Stimulated activated CD4-positive, alpha-beta T cell treated with anti-CD3 and anti-CD28 coated beads, Interleukin-4, amount 100 ng/mL, for 48 hours (primary cell): ENCODE measurements at regions not wholly inside any gene's neighbourhood (a gene's known extent, or its start where the extent isn't known, plus 50 kb on each side); places are given as distances from the start of the nearest gene placed in this dataset.
"Not testable (repeated sequence)": the region's sequence is repeated elsewhere in the genome, so short reads cannot be mapped to it uniquely, and the experiment has no call there.

Experiments
- DNase-seq, 2 donors: peaks; one replicate each; pipeline ENCODE4 v3.0.0-alpha.2; 2020; ENCODE audit warnings: low read depth in 2 of 2

GRCh38 chr4:3365326-3365725, 72.5 kb downstream of the RGS12 start:
- DNase-seq, result no peak

- DNase-seq, result no peak
These were observed 73.3 kb downstream of the RGS12 start for GRCh38 chr4:3365871-3366842.

- no peak for DNase-seq
These were observed 74.3 kb downstream of the RGS12 start for GRCh38 chr4:3366893-3367775.

GRCh38 chr4:3367866-3368265, 73.9 kb upstream of the HGFAC start:
- DNase-seq, result no peak

- no peak for DNase-seq
These were observed 73.4 kb upstream of the HGFAC start for GRCh38 chr4:3368334-3368733.

- no peak for DNase-seq
These were observed 72.7 kb upstream of the HGFAC start for GRCh38 chr4:3368841-3369760.

GRCh38 chr4:3369781-3370674, 71.7 kb upstream of the HGFAC start:
- DNase-seq, result peak in 1 of 2 donors; percentile 42

- DNase-seq, result no peak
These were observed 70.5 kb upstream of the HGFAC start for GRCh38 chr4:3371033-3372001.

- no peak for DNase-seq
These were observed 69.4 kb upstream of the HGFAC start for GRCh38 chr4:3372264-3372932.

- no peak for DNase-seq
These were observed 68.8 kb upstream of the HGFAC start for GRCh38 chr4:3372933-3373465.

- DNase-seq, result no peak
These were observed 68.3 kb upstream of the HGFAC start for GRCh38 chr4:3373468-3373867.

- no peak for DNase-seq
These were observed 67.6 kb upstream of the HGFAC start for GRCh38 chr4:3374011-3374645.

- DNase-seq, result no peak
These were observed 67.1 kb upstream of the HGFAC start for GRCh38 chr4:3374667-3375066.

GRCh38 chr4:3375688-3376087, 66.1 kb upstream of the HGFAC start:
- no peak for DNase-seq

GRCh38 chr4:3376266-3376665, 65.5 kb upstream of the HGFAC start:
- no peak for DNase-seq

- no peak for DNase-seq
These were observed 64.2 kb upstream of the HGFAC start for GRCh38 chr4:3377557-3377956.

- not testable (repeated sequence) for DNase-seq
These were observed 61.4 kb upstream of the HGFAC start for GRCh38 chr4:3380336-3380735.

- DNase-seq, result not testable (repeated sequence)
These were observed 60.6 kb upstream of the HGFAC start for GRCh38 chr4:3381208-3381607.
